GM18511 (cell line): ENCODE measurements at regions not wholly inside any gene's neighbourhood (a gene's known extent, or its start where the extent isn't known, plus 50 kb on each side); places are given as distances from the start of the nearest gene placed in this dataset.

Experiments used
- ATAC-seq: cut with Tn5 transposase; IDR thresholded peaks from one replicate; pipeline ENCODE4 v1.9.1; 2021; ENCODE audit warnings: mild to moderate bottlenecking, moderate library complexity; ENCODE audit not compliant: unreplicated experiment

- no peak for ATAC-seq
These were observed 504.6 kb upstream of the MKI67 start for GRCh38 chr10:128630787-128631252.

- no peak for ATAC-seq
These were observed 505.6 kb upstream of the MKI67 start for GRCh38 chr10:128631801-128632241.

- no peak for ATAC-seq
These were observed 506.5 kb upstream of the MKI67 start for GRCh38 chr10:128632694-128633093.

GRCh38 chr10:128633864-128634540 lies 507.8 kb upstream of the MKI67 start:
- ATAC-seq = no peak

GRCh38 chr10:128642023-128642422 lies 515.8 kb upstream of the MKI67 start:
- ATAC-seq = no peak

GRCh38 chr10:128642502-128642901 lies 516.3 kb upstream of the MKI67 start:
- ATAC-seq = no peak

- ATAC-seq = no peak
These were observed 517.4 kb upstream of the MKI67 start for GRCh38 chr10:128643658-128644057.

GRCh38 chr10:128645486-128645885 lies 519.3 kb upstream of the MKI67 start:
- no peak for ATAC-seq

GRCh38 chr10:128646956-128647355 lies 520.7 kb upstream of the MKI67 start:
- ATAC-seq = no peak

GRCh38 chr10:128657548-128657947 lies 531.3 kb upstream of the MKI67 start:
- ATAC-seq = no peak

GRCh38 chr10:128660726-128661125 lies 534.5 kb upstream of the MKI67 start:
- no peak for ATAC-seq

- ATAC-seq = no peak
These were observed 535.4 kb upstream of the MKI67 start for GRCh38 chr10:128661404-128662197.

GRCh38 chr10:128662520-128662919 lies 536.3 kb upstream of the MKI67 start:
- no peak for ATAC-seq

- ATAC-seq = no peak
These were observed 538.5 kb upstream of the MKI67 start for GRCh38 chr10:128664729-128665128.

GRCh38 chr10:128675405-128675804 lies 549.2 kb upstream of the MKI67 start:
- ATAC-seq = no peak

GRCh38 chr10:128680116-128680515 lies 553.9 kb upstream of the MKI67 start:
- no peak for ATAC-seq

GRCh38 chr10:128684215-128684614 lies 558.0 kb upstream of the MKI67 start:
- no peak for ATAC-seq

GRCh38 chr10:128686630-128687278 lies 560.5 kb upstream of the MKI67 start:
- no peak for ATAC-seq

GRCh38 chr10:128687408-128687807 lies 561.2 kb upstream of the MKI67 start:
- ATAC-seq = no peak

- ATAC-seq = no peak
These were observed 561.8 kb upstream of the MKI67 start for GRCh38 chr10:128687927-128688549.

GRCh38 chr10:128689667-128690066 lies 563.4 kb upstream of the MKI67 start:
- no peak for ATAC-seq
